GM21526 (cell line): ENCODE measurements at regions not wholly inside any gene's neighbourhood (a gene's known extent, or its start where the extent isn't known, plus 50 kb on each side); places are given as distances from the start of the nearest gene placed in this dataset.
"Not testable (repeated sequence)": the region's sequence is repeated elsewhere in the genome, so short reads cannot be mapped to it uniquely, and the experiment has no call there.

Experiments
- ATAC-seq: cut with Tn5 transposase; IDR thresholded peaks from one replicate; pipeline ENCODE4 v1.9.1; 2021; ENCODE audit warnings: moderate library complexity; ENCODE audit not compliant: unreplicated experiment, low FRiP score

- ATAC-seq = no peak
These were observed 72.6 kb upstream of the RAB6C start for GRCh38 chr2:129906861-129907235.

- ATAC-seq = no peak
These were observed 72.0 kb upstream of the RAB6C start for GRCh38 chr2:129907256-129907998.

GRCh38 chr2:129908721-129909373, 70.6 kb upstream of the RAB6C start:
- no peak for ATAC-seq

DNA sequence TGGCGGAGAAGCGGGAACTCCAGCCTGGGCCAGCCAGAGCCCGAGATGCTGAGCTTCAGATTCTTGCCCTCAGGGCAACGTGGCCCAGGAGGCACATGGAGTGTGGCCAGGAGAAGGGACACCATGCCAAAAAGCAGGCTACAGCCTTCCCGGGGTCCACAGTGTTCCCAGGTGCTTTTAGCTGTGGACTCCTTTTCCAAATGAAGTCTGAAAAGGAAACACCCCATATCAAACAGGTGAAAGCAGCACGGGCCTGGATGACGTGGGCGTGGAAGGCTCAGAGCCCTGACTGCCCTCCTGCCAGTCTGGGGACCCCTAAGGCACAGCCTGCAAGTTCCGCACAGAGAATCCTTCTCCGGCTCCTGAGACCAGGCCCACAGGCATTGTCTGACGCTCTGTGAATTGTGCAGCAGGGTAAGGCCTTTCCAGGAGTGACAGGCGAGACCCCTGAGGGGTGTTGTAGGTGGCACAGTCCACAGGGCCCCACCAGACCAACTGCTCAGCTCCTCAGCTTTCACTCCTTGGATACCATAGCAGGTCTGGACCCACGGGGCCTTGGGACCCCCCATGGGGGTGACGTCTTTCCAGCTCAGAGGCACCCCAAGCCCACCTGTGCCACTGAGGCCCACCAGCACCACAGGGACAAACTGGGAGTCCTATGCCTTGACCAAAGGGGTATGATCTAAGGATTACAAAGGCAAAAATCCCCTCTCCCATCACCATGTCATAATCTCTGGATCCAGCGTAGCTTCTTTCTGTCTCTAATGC, 69.6 kb upstream of the RAB6C start:
- no peak for ATAC-seq

DNA sequence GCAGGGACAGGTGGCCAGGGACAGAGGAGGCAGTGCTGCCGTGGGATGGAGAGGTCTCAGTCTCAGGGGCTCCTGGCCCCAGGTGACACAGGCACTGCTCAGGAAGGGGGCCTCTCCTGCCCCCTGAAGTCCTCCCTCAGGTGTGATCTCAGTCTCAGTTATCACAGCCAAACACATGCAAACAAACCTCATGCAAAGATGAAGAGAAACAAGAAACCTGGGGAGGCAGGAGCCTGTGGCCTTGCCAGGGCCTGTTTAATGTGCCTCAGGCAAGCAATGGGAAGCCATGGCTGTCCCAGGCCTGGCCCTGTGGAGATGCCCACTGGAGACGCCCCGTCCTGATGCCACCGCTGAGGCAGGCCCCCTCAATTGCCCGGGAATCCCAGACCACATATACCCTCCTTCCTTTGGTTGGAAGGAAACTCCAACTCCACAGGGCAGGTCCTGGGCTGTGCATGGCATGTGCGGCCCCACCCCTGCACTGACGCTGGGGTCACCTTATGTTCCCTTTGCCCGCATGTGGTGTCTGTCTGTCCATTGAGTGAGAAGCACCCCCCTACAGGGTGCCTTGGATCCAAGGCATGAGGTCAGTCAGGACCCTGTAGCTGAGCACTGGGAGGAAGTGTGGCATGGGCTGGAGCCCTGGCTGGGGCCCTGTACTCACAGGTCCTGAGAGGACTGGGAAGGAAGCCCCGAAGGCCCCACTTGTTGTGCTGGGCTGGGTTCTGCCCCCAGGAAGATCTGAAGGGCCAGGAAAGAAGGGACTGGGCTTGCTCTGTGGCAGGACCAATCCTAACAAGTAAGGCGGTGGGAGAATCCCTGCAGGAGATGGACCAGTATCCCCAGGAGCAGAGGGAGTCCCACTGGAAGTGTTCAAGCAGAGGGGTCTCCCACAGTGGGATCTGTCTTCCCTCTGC, 68.8 kb upstream of the RAB6C start:
- no peak for ATAC-seq

DNA sequence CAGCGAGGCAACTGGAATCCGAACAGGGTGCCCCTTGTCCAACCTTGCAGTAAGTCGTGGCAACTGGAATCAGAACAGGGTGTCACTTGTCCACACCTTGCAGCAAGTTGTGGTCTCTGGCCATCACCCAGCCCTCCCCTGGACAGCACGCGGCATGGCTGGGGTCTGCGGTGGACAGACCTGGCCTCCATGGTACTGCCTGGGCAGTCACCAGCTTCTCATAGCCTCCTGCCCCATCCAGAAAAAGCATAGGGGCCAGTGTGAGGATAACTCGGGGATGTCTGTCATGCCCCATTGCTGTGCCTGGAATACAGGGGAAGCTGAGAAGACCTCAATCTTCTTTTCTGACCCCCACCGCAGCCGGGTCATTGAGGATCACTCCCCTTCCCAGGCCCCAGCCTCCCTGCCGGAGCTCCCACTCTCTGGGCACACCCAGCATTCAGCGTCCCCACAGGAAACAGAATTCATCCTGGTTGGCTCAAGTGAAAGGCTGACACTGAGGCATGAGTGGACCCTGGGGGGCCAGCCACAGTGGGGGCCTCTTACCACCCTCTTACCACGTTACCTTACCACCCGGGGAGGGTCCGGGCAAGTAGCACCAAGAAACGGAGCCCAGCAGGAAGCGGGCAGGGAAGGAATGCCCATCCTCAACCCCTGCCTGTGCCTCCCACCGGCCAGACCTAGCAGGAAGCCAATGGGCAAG, 68.0 kb upstream of the RAB6C start:
- ATAC-seq = no peak

- ATAC-seq = no peak
These were observed 67.2 kb upstream of the RAB6C start for GRCh38 chr2:129912066-129912820.

DNA sequence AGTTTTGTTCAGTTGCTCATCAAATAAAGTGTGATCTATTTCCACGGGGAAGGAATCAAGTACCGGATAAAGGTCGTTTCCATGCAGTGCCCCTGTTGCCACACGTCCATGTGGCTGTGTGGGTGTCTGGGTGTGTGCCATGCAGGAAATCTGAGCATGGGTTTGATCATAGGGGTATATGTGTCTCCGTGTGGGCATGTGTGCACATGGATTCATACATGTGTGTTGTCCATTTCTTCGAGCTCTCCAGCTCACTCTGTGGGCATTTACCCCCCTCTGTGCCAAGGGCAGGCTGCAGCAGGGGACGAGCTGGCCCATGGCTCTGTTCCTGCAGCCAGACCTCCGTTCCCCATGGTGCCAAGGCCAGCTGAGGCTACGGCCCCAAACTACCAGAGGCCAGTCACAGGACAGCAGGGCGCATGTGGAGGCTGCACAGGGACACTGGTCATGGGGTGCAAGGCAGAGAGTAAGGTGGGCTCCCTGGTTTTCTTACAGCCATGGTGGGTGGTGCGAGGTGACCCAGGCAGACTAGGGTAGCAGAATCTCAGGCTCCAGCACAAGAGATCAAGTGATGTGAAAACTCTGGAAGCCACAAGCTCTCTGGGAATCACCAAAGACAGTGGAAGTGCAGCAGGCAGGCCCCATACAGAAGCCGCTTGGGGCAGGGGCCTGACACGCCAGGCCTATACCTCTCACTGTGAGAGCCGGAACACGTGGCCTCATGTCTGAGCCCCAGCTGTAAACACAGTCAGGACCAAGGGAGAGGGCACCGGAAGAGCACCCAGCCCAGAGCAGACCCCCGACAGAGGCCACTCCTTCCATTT, 66.4 kb upstream of the RAB6C start:
- no peak for ATAC-seq

- no peak for ATAC-seq
These were observed 65.6 kb upstream of the RAB6C start for GRCh38 chr2:129913695-129914495.

DNA sequence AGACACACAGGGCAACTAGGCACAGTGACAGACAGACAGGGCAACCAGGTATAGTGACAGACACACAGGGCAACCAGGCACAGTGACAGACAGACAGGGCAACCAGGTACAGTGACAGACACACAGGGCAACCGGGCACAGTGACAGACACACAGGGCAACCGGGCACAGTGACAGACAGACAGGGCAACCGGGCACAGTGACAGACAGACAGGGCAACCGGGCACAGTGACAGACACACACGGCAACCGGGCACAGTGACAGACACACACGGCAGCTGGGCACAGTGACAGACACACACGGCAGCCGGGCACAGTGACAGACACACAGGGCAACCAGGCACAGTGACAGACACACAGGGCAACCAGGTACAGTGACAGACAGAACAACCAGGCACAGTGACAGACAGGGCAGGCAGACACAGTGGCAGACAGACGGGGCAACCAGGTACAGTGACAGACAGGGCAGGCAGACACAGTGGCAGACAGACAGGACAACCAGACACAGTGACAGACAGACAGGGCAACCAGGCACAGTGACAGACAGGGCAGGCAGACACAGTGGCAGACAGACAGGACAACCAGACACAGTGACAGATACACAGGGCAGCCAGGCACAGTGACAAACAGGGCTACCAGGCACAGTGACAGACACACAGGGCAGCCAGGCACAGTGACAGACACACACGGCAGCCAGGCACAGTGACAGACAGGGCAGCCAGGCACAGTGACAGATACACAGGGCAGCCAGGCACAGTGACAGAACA, 64.7 kb upstream of the RAB6C start:
- no peak for ATAC-seq

GRCh38 chr2:129915303-129915840, 64.1 kb upstream of the RAB6C start:
- ATAC-seq = no peak

- no peak for ATAC-seq
These were observed 60.9 kb upstream of the RAB6C start for GRCh38 chr2:129918604-129919003.

- ATAC-seq = no peak
These were observed 56.7 kb upstream of the RAB6C start for GRCh38 chr2:129922571-129923264.

- no peak for ATAC-seq
These were observed 56.0 kb upstream of the RAB6C start for GRCh38 chr2:129923265-129924091.

DNA sequence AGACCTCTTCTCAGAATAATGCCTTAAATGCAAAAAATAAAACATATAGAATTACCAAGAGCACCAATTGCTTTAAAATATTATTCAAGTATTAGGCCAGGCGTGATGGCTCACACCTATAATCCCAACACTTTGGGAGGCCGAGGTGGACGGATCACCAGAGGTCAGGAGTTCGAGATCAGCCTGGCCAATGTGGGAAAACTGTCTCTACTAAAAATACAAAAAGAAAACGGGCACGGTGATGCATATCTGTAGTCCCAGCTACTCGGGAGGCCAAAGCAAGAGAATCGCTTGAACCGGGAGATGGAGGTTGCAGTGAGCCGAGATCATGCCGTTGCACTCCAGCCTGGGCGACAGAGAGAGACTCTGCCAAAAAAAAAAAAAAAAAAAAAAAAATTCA, 55.4 kb upstream of the RAB6C start:
- not testable (repeated sequence) for ATAC-seq
